Renal pelvis (tissue), 1 donor: ENCODE measurements at regions not wholly inside any gene's neighbourhood (a gene's known extent, or its start where the extent isn't known, plus 50 kb on each side); places are given as distances from the start of the nearest gene placed in this dataset.

Experiments
- DNase-seq: peaks from one replicate; pipeline ENCODE4 v3.0.0-alpha.2; 2013

DNA sequence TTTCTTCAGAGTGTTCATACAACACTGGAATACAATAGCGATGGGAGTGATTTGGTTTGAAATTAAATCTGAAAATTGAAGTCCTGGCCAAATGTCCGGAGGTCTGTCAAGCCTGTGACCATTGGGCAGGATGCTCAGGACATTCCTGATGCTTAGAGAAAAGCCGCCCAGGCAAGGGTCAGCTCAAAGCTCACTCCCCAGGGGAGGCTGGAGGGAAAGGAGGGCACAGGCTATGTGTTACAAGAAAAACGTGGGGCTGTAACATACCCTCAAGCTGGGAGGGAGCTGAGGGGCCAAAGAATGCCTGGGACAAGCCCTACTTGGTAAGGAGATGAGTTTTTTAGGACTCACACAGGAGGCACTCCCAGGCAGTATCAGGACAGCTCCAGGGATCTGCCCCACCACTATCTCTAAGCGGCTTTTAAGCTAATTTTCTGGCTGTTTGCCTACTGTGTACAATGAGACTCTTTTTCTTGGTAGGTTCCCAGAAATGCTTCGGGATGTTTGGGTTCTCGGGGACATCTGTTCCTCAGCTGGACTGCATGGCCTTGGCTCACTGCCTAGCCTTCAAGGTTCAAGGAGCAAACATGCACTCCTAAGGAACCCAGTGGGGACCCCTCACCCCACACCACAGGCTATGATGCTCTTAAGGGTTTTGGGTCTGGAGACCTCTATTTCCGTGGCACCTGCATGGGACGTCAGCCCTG lies 500.1 kb downstream of the BRD1 start:
- no peak for DNase-seq

DNA sequence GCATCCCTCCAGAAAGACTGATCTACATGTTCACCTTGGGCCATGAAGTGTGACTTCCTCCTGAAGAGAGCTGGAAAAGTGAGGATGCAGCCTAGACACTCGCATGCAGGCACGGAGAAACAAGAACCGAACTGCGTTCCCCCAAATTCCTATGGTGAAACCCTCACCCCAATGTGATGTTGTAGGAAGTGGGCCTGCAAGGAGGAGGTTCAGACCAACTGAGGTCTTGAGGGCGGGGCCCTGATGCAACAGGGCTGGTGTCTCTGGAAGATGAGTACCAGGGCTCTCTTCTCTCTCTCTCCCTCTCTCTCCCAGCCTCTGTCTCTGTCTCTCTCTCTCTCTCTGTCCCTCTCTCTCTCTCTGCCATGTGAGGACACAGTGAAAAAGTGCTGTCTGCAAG lies 501.1 kb downstream of the BRD1 start:
- DNase-seq: no peak

DNA sequence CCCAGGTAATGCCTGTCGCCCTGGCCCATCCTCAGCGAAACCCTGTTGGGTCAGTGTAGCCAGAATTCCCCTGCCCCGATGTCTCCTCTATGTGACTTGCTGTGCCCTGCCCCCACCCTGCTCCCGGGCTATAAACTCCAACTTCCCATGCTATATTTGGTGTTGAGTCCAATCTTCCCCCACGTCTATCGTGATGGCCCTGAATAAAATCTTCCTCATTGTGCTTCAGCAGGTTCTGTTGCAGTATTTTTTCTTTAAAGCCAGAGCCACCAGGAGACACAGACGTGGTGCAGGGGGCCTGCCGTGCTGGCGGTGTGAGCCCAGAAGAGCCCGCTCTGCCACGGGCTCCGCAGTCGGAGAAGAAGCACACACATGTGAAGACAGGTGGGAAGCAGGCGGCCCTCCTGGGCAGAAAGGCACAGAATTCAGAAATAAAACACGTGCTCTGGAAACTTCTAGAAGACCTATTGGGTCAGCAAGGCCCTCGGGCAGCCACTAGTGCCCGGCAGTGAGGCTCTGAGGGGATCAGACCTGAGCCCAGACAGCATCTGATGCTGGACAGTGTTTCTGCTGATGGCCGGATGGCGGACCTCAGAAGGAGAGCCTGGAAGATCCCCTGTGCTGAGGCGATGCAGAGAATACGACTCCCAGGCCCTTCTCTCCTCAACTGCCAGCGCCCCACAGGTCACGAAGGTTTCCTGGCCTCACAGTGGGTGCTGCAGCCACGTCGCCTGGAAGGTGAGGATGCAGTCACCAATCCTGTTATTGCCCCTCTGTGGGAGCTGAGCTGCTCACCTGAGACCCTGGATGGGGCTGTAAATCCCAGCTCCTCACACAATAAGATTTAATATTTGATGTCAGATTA lies 501.9 kb downstream of the BRD1 start:
- no peak for DNase-seq

DNA sequence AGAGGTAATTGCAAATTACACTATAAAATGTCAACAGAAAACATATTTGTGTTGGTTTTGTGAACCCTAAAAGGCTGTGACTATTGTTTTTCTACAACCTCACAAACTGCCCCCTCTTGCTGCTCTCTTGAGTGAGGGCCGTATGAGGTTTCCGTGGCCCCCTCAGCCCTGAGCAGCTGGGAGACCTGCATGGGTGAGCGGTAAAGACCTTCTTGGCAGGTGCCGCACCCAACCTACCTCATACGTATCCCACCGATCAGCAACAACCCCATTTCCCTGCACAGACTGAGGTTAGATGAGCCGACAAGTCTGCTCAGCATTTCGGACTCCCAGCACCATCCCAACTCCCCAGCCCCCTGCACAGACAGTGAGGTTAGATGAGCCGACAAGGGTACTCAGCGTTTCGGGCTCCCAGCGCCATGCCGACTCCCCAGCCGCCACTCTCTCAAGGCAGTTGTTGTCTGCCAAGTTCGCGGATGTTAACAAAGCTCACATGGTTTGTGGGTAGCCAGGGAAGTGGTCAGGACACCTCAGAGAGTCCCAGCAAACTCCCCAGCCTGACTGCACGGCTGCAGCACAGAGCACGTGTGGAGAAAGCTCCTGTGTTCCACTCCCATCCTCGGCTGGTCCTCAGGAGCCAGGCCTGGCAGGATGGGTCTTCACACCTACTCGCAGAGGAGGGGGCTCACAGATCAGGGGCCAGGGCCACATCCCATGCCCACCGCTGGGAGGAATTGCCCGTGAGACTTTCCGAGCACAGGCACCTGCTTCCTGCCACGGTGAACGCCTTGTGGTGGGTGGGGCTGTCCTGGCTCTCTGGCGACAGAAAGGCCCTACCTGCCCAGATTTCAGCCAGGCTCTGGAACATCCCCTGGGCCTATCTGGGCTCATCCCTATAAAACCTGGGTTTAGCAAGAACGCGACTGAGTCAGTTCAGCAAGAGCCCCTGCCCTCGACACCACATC lies 502.9 kb downstream of the BRD1 start:
- DNase-seq: no peak

DNA sequence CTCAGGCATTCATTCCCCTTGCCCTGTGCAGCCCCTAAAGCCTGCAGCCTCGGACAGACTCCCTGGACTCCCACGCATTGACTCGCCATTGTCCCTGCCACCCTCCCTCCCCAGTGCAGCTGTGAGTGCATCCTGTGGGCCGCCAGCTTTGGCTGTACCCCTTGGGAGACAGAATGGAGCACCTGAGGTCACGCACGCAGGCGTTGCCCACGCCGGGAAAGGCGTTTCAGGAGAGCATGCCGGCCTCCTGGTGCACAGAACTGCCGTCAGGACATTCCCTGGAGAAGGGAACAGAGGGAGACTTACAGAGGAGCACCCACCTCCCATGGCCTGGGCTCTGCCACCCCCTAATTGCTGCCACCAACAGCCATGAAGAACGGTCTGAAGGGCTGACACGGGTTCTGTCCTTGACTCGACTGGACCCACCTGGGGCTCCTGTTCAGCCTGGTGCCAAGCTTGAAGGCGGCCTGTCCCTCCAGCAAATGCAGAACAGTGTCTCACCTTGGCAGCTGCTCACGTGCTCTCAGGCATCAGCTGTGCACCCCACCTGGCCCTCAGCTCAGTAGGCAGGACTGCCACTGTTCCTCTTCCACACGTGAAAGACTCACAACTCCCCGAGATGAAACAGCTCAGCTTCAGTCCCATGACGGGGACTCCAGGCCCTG lies 503.8 kb downstream of the BRD1 start:
- no peak for DNase-seq

DNA sequence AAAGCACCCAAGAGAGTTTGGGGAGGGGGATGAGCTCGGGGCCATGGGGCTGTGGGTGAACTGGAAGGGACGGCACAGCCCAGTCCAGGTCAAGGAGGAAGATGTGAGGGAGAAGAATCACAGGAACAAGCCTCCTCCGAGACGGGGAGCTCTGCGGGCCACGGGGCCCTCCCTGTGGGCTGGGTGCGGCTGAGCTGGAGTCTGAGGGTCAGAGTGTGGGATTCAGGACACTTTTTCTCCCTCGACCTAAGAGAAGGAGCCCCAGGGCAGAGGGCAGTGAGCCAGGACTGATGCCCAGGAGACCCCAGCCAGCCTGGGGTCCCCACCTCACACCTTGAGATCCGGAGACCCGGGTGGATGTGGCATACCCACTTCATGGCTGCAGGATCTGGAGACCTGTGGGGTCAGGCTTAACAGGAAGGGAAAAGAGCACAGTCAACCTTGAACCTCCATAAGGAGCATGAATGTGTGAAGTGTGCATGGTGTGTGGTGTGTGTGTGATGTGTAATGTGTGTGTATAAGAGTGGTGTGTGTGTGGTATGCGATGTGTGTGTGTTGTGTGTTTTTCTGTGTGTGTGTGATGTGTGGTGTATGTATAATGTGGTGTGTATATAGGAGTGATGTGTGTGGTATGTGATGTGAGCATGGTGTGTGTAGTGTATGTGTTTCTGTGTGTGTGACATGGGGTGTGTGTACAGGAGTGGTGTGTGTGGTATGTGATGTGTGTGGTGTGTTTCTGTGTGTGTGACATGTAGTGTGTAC lies 504.6 kb downstream of the BRD1 start:
- no peak for DNase-seq

DNA sequence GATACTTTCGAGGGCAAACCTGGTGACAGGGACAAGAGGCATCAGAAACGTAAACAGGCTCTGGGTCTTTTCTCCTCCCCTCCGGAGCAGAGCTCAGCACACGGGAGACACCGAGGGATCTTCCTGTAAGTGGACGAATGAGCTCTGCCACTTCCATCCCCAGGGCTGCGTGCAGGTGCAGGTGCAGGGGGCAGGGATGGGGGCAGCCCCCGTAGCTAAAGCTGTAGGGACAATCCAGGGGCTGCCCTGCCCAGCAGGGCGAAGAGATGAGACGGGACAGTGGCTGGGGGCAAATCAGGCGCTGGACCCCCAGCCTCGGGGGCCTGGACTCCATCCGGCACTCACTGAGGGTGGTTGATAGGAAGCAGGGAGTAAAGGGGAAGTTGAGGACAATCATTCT lies 505.4 kb downstream of the BRD1 start:
- no peak for DNase-seq

DNA sequence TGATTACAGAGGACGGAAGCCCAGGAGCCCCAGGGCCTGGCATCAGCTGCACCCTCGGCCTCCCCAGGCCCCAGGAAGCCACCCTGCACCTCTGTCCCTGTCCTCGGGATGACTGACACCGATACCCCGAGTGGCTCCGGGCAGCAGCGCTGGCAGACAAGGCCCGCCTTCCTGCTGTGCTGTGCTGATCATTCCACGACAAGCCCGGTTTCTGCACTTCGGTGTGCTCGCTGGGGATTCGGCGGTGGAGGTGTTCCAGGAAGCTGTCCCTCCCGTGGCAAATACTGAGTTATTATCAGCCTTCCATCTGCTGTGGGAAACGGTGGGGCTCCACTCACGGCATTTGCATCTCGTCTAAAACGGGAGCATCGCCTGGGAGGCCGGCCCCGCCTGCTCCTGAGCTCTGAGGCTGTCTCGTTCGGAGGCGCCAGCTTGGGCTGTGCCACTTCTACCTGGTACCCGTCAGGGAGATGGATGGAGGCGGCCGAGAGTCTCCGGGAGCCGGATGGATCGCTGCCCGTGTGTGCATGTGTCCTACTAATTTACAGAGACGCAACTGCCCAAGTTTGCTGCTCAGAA lies 506.1 kb downstream of the BRD1 start:
- no peak for DNase-seq

DNA sequence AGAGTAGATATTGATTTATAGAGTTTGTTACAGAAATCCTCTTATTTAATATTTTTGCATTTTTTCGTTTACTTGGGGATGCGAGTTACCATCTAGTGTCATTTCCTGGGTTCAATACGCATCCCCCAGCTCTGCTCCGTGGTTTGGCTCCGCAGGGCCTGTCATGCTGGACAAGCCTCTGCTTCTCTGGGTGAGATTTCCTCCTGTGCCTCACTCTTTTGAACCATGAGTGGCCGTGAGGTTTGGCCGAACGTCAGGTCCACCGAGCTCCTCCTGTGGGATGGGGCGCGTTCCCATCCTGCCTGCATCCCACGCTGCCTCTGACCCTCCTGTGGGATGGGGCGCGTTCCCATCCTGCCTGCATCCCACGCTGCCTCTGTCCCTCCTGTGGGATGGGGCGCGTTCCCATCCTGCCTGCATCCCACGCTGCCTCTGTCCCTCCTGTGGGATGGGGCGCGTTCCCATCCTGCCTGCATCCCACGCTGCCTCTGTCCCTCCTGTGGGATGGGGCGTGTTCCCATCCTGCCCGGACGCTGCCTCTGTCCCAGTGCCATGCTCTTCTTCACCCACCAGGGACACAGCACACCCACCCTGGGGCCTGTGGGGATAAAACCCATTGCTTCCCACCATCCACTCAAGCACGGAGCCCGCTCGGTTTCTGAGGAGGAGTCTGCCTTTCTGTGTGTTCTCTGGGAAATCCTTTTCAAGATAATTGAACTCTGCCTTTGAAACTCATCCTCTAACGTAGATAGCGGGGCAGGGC lies 506.8 kb downstream of the BRD1 start:
- no peak for DNase-seq

DNA sequence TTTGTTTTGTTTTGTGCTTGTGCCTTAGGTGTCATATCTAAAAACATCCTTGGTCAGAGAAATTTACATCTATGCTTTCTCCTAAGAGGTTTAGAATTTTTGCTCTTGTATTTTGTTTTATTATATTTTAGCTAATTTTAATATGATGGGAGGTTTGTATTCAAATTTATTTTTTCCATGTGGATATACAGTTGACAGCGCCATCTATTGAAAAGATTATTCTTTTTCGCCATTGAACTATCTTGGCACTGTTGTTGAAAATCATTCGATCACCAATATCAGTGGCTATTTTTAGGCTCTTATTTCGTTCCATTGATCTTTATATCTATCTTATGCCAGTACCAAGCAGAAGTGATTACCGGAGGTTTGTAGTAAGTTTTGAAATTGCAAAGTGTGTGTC lies 510.3 kb downstream of the BRD1 start:
- no peak for DNase-seq

DNA sequence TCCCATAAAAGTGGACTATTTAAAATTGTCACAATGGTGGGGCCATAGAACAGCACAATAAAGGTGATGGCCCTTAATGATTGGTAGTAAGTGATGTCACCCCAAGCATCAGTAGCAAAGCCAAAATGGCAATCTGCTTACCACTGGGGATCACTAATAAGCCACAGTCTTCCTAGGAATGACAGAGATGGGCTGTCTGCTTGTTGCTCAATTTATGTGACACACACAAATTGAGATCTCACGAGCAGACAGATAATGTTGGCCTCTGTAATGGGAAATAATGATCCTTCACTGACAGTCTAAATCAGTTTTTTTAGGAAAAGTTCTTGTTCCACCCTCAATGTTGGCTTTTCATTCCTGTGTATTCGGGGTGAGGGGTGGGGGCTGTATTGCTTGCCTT lies 515.1 kb downstream of the BRD1 start:
- DNase-seq: no peak

DNA sequence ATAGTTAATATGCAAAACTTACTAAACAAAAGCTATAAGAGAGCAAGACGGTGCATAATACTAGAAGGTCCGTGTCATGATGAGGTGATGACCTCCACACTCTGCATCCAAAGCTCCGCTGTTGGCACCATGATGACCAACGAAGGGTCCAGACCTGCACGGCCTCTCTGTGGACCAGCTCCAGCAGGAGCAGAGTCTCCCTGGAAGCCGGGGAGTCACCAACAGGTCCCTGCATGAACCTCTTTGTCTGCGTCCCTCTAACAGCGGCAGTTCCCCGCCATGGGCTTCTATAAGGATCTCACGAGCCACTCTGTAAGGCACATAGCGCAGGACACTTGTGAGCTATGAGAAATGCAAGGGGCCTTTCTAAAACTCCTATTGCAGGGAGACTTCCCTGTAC lies 517.3 kb downstream of the BRD1 start:
- no peak for DNase-seq

DNA sequence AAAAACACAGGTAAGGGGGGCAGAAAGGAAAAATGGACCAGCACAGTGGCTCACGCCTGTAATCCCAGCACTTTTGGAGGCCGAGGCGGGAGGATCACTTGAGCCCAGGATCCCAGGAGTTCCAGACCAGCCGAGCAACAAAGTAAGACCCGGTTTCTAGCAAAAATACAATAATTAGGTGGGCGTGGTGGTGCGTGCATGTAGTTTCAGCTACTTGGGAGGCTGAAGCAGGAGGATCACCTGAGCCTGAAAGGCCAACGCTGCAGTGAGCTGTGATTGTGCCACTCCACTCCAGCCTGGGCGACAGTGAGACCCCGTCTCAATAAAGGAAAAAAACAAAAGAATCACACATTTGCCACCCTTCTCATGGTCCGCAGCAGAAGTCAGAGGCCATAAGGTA lies 519.4 kb downstream of the BRD1 start:
- no peak for DNase-seq

DNA sequence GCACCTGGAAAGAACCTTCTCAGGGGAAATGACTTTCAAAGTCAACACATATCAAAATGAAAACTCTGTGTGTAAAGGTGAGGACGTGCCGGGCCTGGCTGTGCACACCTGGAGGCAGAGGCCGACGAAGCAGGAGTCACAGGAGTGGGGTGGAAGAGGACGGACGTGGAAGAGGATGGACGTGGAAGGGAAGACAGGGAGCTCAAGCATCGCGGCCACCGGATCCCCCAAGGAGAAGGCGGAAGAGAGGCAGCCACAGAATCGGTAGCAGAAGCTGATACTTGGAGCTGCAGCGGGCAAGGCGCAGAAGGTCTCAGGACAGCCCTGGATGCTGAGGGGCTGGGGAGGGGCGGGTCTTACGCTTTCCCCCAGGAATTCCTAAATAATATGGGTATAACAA lies 519.8 kb downstream of the BRD1 start:
- DNase-seq: no peak

DNA sequence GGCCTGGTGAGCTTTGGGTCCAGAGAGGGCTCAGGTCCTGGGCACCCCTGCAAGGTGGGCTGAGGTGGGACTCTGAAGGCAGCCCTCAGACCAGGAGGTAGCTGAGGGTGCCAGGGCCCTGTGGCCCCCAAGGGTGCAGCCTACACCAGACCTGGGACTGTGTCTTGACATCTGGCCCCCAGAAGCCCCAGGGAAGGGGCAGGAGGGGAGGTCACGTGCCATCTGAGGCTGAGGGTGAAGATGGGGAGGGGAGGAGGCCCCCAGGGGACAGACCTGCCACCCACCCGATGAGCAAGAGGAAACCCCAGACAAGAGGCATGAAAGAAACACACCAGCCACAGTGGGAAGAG lies 520.2 kb downstream of the BRD1 start:
- no peak for DNase-seq

DNA sequence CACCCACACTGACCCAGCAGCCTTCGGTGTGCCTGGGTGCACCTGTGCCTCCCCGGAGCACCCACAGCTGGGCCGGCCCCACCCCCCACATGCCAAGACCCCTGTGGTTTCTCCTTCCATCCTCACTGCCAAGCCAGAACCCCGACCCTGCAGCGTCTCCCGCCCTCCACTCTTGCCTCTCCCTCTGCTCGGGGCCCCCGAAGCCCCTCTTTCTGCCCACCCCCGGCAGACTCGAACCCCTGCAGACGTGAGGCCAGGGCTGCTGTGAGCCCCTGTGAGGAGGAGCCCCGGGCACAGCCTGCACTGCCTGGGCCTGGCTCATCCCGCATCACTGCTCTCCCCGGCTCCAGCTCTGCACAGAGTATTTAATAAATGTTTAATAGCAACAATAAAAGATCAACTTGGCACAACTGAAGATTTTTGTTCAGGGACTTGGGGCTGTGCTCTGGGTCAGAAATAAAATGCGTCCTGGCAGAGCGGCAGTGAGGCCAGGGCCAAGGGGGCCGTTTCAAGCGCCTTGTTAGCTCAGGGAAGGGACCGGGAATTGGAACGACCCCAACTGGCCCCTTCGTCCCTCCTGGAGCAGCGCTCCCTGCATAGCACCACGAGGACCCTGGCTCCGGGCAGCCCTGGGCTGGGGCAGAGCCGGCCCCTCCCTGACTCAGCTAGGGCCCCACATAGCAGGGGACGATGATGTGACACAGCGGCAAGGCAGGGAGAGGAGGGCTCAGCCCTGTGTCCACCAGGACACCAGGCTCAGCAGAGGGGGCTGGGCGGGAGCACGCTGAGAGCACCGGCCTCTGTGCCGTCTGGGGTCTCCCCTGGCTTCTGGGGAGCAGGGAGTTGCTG lies 520.8 kb downstream of the BRD1 start:
- DNase-seq: no peak

DNA sequence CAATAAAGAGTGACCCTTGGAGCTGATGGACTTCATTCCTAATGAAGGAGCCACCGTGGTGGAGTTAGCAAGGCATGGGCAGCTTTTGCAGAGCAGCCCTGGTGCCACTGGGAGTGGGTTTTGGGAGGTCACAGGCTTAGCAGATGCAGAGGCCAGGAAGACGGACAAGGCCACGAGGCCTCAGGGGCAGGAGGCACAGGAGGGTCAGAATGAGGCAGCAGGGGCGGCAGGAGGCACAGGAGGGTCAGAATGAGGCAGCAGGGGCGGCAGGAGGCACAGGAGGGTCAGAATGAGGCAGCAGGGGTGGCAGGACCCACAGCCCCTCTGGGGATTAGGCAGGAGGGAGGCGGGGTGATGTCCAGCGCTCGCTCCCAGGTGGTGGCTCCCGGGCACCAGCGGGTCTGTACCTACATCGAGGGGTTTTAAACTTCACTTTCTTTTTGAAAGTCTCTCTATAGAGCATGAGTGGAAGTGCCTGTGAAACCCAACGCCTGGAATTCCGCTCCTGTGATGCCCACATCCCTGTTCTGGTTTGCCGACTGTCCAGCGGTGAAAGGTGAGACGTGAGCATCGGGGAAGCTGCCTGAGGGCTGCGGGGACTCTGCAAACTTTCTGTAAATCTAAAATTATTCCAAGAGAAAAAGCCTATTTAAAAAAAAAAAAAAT lies 521.6 kb downstream of the BRD1 start:
- DNase-seq: no peak

DNA sequence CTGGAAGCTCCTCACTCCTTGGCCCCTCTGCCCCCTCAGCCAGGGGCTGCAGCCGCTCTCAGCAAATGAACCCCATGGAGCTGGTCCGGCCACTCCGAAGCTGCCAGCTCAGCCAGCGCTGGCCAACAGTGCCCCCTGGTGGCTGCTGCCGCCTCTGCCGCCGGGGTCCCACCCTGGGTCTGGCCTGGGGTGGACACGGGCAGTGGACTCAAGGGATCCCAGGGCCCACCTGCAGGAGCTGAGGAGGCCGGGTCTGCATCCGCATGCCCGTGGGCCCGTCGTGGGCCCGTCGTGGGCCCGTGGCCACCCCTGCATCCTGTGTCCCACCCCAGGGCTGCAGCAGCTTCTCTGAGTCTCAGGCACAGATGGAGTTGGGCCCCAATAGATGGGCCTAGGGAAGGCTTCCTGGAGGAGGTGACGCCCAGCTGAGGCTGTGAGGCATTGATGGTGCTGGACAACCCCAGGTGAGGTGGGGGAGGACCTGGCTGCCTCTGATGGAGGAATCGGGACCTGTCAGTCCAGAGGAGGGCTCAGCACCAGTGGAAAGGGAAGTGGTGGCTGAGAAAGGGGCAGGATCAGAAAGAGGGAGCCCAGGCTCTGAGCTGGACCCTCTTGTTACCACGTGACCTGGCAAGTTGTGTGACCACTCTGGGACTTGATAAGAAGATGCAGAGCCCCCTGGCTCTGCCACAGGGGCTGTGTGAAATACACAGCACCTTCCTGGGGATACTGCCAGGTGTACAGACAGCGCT lies 522.3 kb downstream of the BRD1 start:
- DNase-seq: peak; percentile 38
